ENCODE measurements at regions not wholly inside any gene's neighbourhood (a gene's known extent, or its start where the extent isn't known, plus 50 kb on each side); places are given as distances from the start of the nearest gene placed in this dataset.

- TF ChIP-seq ZBTB33 (CRISPR knock-in tag; IDR thresholded peaks at IDR 0.05) (no peak), CTCF (CRISPR knock-in tag; IDR thresholded peaks at IDR 0.05) (no peak), ZNF777 (CRISPR knock-in tag; IDR thresholded peaks at IDR 0.05) (no peak), TAF1 (CRISPR knock-in tag; IDR thresholded peaks at IDR 0.05) (no peak), HINFP (CRISPR knock-in tag; IDR thresholded peaks at IDR 0.05; ENCODE audit: low read depth) (no peak), SALL2 (CRISPR knock-in tag; IDR thresholded peaks at IDR 0.05) (no peak)
Measured at GRCh38 chr19:31541396-31541795, 192.2 kb upstream of the TSHZ3 start.

Data from HepG2 (cell line).